Endothelial cell (in vitro differentiated cells): ENCODE measurements at regions not wholly inside any gene's neighbourhood (a gene's known extent, or its start where the extent isn't known, plus 50 kb on each side); places are given as distances from the start of the nearest gene placed in this dataset.

Experiments used
- DNase-seq: peaks from one replicate; pipeline ENCODE4 v3.0.0; 2021; ENCODE audit warnings: low spot score
- H3K27ac Mint-ChIP-seq: one replicate; pipeline ENCODE4 v1.8.0; 2021; ENCODE audit warnings: mixed read lengths, inconsistent platforms; ENCODE audit not compliant: unreplicated experiment
- H3K27me3 Mint-ChIP-seq: one replicate; pipeline ENCODE4 v1.8.0; 2021; ENCODE audit warnings: mild to moderate bottlenecking, moderate library complexity, mixed read lengths, inconsistent platforms; ENCODE audit not compliant: unreplicated experiment
- H3K36me3 Mint-ChIP-seq: one replicate; pipeline ENCODE4 v1.8.0; 2021; ENCODE audit warnings: mild to moderate bottlenecking, low read depth, mixed read lengths, inconsistent platforms; ENCODE audit not compliant: unreplicated experiment
- H3K4me1 Mint-ChIP-seq: one replicate; pipeline ENCODE4 v1.8.0; 2021; ENCODE audit warnings: mild to moderate bottlenecking, mixed read lengths, inconsistent platforms; ENCODE audit not compliant: unreplicated experiment
- H3K4me3 Mint-ChIP-seq: one replicate; pipeline ENCODE4 v1.8.0; 2021; ENCODE audit warnings: mild to moderate bottlenecking, mixed read lengths, inconsistent platforms; ENCODE audit not compliant: unreplicated experiment
- H3K9me3 Mint-ChIP-seq: one replicate; pipeline ENCODE4 v1.8.0; 2021; ENCODE audit warnings: mixed read lengths, inconsistent platforms; ENCODE audit not compliant: unreplicated experiment
- TF ChIP-seq, protein P1 (sequence below): fragments of 200-600 bp; sonication (generic); IDR thresholded peaks from one replicate; pipeline ENCODE4 v1.5.0; 2021; ENCODE audit warnings: antibody characterized with exemption; ENCODE audit not compliant: unreplicated experiment

DNA sequence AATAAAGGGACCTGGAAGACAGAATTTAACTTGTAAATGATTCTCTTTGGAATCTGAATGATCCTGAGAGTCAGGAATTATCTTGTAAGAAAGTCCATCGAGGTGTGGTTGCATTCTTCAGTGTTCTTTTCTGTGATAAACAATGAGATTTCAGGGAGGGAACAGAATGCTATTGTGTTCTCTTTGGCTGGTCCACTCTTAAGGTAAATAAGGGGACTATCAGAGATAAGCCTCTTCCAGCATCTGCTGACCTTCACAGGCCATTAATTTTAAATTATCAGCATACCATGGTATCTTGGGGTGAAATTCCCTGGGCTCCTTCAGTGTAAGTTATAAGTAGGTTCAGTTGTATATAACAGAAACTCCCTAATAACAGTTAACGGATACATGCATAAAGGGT, 107.1 kb upstream of the ARHGAP24 start:
- TF ChIP-seq, protein P1, sequence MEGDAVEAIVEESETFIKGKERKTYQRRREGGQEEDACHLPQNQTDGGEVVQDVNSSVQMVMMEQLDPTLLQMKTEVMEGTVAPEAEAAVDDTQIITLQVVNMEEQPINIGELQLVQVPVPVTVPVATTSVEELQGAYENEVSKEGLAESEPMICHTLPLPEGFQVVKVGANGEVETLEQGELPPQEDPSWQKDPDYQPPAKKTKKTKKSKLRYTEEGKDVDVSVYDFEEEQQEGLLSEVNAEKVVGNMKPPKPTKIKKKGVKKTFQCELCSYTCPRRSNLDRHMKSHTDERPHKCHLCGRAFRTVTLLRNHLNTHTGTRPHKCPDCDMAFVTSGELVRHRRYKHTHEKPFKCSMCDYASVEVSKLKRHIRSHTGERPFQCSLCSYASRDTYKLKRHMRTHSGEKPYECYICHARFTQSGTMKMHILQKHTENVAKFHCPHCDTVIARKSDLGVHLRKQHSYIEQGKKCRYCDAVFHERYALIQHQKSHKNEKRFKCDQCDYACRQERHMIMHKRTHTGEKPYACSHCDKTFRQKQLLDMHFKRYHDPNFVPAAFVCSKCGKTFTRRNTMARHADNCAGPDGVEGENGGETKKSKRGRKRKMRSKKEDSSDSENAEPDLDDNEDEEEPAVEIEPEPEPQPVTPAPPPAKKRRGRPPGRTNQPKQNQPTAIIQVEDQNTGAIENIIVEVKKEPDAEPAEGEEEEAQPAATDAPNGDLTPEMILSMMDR: no peak
- no peak overlapping the region for H3K27ac Mint-ChIP-seq
- H3K36me3 Mint-ChIP-seq: no peaks in the 10 kb centered on the region
- H3K4me3 Mint-ChIP-seq: no peak overlapping the region
- peaks cover 6% of the 10 kb centered on the region for H3K4me1 Mint-ChIP-seq
- H3K9me3 Mint-ChIP-seq: no peaks in the 10 kb centered on the region
- H3K27me3 Mint-ChIP-seq: peaks cover 1% of the 10 kb centered on the region
- DNase-seq: no peak

DNA sequence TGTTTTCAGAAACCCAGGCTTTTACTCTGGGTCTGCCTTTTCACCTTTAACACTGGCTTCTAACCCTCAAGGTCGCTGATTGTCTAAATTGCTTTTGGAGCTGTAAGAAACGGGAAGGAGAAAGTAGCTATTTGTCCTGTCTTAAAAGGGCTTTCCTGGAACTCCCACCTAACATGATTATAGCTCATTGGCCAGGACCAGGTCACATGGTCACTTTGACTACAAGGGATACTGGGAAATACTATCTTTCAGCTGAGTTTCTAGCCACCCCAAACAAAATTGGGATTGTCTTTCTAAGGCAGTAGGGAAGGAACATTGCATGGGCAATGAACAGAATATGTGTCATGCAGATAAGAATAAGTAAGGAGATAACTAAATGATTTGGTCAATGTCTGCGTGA, 106.7 kb upstream of the ARHGAP24 start:
- Mint-ChIP-seq H3K36me3 (no peaks in the 10 kb centered on the region), H3K4me3 (no peak overlapping the region), H3K9me3 (no peaks in the 10 kb centered on the region), H3K27ac (no peak overlapping the region), H3K4me1 (peaks cover 6% of the 10 kb centered on the region), H3K27me3 (peaks cover 1% of the 10 kb centered on the region)
- TF ChIP-seq, protein P1: no peak
- DNase-seq: no peak

DNA sequence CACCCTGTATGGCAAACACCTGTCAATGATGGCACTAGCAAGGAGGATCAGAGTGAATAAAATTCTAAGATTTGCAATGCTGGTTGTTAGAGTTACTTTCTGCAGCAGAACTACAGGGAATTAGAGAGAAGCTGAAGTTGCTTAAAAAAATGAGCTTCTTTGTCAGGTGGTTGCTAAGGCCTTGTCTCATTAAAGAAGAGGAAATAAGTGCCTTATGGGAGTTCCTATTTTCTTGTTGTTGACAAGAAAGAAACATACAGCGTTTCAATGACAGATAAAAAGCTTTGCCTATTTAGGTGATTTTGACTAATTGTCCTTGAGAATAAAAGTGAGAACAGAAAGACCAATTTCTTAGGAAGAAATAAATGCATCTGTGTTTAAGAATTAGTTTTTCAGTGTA, 106.0 kb upstream of the ARHGAP24 start:
- H3K4me3 Mint-ChIP-seq: no peak overlapping the region
- H3K4me1 Mint-ChIP-seq: peaks cover 6% of the 10 kb centered on the region
- H3K27me3 Mint-ChIP-seq: peaks cover 1% of the 10 kb centered on the region
- no peaks in the 10 kb centered on the region for H3K36me3 Mint-ChIP-seq
- no peak for DNase-seq
- no peaks in the 10 kb centered on the region for H3K9me3 Mint-ChIP-seq
- TF ChIP-seq, protein P1: no peak
- H3K27ac Mint-ChIP-seq: no peak overlapping the region

DNA sequence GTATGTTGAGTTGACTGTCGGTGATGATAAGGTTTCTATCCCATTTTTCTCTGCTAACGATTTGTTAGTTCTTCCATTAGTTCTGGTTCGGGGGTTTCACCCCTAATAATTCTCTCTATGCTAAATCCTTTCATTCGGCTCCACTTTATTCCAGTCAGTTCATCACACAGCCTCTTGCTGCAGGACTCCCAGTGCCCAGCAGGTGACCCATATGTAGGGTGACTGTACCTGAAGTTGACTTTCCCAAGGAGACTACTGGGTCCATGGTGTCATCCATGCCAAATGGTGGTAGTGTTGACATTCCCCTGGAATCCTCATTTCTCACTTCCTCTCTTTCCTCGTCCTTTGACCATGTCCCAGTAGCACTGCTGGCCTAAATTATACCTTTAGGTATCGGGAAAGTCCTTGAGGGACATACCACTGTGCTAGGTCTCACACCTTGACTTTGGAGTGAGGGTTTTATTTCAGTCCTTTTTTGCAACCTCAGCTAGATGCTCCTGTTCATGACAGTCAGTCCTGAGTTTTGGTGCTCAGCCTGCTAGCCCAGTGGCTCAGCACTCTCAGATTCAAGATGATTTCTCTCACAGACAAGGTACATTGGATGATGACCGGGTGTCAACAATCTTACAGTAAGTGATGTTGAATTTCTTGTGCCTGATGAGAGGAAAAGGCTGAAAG, 105.1 kb upstream of the ARHGAP24 start:
- H3K9me3 Mint-ChIP-seq: no peaks in the 10 kb centered on the region
- peaks cover 6% of the 10 kb centered on the region for H3K4me1 Mint-ChIP-seq
- no peak overlapping the region for H3K27ac Mint-ChIP-seq
- no peak overlapping the region for H3K4me3 Mint-ChIP-seq
- TF ChIP-seq, protein P1: no peak
- H3K36me3 Mint-ChIP-seq: no peaks in the 10 kb centered on the region
- H3K27me3 Mint-ChIP-seq: peaks cover 1% of the 10 kb centered on the region
- no peak for DNase-seq

DNA sequence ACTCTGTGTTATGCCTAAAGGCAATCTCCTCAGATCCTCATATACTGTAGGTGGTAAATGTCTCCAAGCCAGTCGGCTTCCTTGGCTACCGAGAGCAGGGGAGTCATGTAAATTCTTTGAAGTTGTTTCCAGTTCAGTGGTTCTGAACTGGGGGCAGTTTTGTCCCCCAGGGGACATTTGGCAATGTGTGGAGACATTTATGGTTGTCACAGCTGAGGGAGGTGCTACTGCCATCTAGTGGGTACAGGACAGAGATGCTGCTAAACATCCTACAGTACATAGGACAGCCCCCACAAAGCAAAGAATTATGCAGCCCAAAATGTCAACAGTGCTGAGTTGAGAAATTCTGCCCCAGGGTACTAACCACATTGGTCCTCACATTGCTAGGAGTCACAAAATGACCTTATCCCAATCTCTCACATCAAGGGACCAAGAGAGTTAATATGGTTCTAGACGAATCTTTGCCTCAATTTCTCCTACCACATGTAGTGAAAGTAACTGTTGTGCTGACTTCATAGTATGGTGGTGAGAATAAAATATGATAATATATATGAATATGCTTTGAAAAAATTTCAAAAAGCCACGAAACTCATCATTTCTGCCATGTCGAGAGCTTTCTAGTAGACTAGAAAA, 104.4 kb upstream of the ARHGAP24 start:
- Mint-ChIP-seq H3K36me3 (no peaks in the 10 kb centered on the region), H3K9me3 (no peaks in the 10 kb centered on the region), H3K27ac (no peak overlapping the region), H3K4me3 (no peak overlapping the region), H3K27me3 (peaks cover 1% of the 10 kb centered on the region), H3K4me1 (peaks cover 6% of the 10 kb centered on the region)
- peak; percentile 46 for DNase-seq
- TF ChIP-seq, protein P1: peak; percentile 72
